GM21723 (cell line): ENCODE measurements at regions not wholly inside any gene's neighbourhood (a gene's known extent, or its start where the extent isn't known, plus 50 kb on each side); places are given as distances from the start of the nearest gene placed in this dataset.
A peak's percentile ranks its signal among the peaks of the same experiment; 100 is the strongest.

ENCODE experiments used
- ATAC-seq: cut with Tn5 transposase; IDR thresholded peaks from one replicate; pipeline ENCODE4 v1.9.1; 2021; ENCODE audit warnings: mild to moderate bottlenecking, moderate library complexity; ENCODE audit not compliant: unreplicated experiment

DNA sequence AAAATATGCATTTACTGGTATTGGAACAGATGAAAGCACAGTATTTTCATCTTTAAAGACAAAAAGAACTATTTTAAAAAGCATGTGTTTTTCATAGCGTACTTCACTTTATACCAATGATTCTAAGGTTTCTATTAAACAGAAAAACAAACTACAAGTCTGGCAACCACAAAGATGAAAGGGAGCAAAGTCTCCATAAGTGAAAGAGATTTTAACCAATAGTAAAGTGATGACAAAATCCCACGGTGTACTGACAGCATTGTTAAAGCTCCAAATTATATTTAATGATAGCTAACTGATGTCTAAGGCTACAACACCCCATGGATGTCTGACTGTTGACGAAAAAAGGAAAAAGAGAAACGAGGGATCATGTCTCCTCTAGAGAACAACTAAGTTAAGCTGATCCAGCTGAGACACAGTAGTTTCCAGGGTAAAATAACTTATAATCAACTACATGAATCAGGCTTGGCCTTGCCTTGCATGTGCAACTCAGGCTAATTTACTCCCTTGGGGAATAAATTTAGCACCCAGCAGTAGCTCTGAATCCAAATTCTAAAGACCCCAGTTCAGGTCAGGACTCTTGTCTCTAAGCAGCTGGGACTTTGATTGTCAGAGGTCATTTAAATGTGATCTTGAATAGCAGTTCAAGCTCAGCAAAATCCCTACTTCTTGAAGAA is 56.0 kb upstream of the TAB2 start:
- ATAC-seq: no peak

DNA sequence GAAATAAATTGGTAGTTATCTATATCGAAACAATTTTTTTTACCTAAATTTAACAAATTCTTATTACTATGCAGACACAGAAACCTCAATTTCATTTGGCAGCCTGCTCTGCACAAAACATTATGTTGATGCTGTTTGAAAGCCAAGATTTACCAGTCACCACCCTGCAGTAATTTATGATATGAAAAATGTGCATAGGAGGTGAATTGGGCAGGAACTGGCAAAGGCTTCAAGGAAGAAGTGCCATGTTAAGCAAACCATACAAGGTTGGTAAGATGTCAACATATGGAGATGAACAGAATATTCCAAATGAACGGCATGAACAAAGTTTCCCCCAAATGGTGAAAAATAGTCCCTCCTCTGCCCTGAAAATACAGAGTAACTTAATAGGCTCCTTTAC is 54.2 kb upstream of the TAB2 start:
- ATAC-seq: no peak

DNA sequence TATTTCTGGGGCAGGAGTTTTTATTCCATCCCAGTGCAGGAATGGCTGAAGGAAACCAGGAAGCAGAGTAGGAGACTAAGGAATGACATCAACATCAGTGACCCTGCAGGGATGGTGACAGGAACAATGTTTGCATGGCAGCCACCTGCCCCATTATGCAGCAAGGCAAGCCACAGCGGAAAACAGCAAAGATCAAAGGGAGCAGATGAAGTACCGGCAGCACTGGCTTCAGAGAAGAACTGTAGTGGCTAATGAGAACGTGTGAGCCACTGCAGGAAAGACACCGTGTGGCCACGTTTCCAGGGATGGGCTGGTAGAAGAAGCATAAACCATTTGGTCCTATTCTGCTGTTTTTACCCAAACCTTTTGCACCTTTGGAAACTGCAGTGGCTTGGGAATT is 52.9 kb upstream of the TAB2 start:
- no peak for ATAC-seq

DNA sequence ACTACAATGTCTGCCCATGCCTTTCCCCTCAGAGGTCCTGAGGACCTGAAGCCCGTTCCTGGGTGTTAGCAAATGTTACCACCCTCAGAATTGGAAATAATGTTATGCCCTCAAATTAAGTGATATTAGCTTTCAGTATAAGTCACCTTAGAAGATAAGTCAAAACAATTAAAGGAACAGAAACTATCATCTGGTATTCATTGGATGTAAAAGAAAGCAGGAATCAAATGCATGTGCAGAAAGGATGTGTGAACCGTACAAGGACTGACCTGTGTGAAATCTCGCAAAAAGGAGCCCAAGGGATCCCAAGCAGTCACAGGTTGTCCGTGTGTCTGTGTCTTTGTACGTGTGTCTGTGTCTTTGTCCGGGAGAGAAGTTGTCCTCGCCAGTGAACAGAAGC is 51.6 kb upstream of the TAB2 start:
- ATAC-seq: no peak

DNA sequence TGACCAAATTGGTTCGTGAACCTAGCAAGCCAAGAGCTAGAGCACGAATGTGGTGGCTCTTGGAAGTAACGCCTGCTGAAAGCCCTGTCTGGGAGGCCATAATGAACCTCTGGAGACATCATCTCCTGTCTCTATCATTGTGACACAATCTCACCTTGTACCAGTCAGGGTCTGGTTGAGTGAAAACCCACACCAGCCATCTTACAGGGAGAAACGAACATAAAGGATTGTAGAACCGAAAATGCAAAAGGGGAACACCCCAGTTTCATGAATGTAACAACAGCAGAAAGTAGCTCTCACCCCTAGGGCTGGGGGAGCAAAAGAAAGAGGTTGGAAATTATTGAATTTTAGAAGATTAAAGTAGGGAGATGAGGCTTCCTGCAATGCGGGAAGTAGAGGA is 50.9 kb upstream of the TAB2 start:
- peak; percentile 71 for ATAC-seq

DNA sequence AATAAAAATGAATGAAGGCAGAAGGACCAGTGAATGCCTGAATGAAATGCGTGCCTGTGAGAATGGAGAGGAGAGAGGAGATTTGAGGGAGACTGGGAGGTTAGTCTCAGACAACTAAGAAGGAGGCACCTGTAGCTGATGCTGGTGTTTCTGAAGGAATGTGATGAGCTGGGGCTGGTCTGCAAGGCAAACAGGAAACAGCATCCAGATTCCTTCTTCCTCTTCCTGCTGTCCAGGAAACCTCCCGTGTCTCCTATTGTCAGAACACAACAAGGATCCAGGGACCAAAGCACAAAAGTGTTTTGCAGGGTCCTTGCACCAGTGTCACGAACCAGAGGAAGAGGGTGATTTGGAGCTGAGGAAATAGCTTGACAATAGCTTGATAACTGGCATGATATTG is 50.4 kb upstream of the TAB2 start:
- ATAC-seq: no peak

DNA sequence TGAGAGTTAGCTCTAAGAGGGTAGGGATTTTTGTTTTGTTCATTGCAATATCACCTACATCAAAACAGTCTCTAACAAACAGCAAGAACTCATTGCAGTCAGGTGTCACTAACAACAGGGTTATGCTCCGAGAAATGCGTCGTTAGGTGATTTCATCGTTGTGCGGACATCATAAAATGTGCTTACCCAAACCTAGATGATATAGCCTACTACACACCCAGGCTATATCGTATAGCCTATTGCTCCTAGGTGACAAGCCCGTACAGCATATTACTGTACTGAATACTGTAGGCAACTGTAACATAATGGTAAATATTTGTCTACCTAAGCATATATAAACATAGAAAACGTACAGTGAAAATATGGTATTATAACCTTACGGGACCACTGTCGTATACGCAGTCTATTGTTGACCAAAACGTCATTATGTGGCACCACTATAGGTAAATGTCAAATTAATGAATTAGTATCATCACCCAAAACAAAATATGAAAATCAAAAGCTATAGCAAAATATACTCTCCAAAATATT is 49.9 kb upstream of the TAB2 start:
- ATAC-seq: no peak
